Body of pancreas (tissue), 4 donors: ENCODE measurements at regions not wholly inside any gene's neighbourhood (a gene's known extent, or its start where the extent isn't known, plus 50 kb on each side); places are given as distances from the start of the nearest gene placed in this dataset.

Experiments
- ATAC-seq: fragments of 150-250 bp; one replicate; pipeline ENCODE4 v1.9.1; 2016
- DNase-seq, 4 donors: peaks; one replicate each; pipeline ENCODE4 v3.0.0-alpha.2; 2019
- H3K27ac ChIP-seq, 4 donors: fragments of 200-600 bp; sonication (generic); 1 replicate in 3 of 4; 2 replicates in 1 of 4; pipeline versions ENCODE4 v1.5.1 to v1.6.1; 2016 to 2019; ENCODE audit warnings: mild to moderate bottlenecking in 1 of 4, mixed read lengths in 1 of 4, moderate library complexity in 1 of 4
- H3K27me3 ChIP-seq, 2 donors: fragments of 200-600 bp; sonication (generic); one replicate each; pipeline ENCODE4 v1.6.0; 2016; ENCODE audit warnings: mild to moderate bottlenecking in 1 of 2
- H3K36me3 ChIP-seq, 2 donors: fragments of 200-600 bp; sonication (generic); replicated peaks in 1 of 2; 2 replicates each; pipeline ENCODE4 v1.5.1; 2016; ENCODE audit warnings: low read depth in 2 of 2; ENCODE audit not compliant: insufficient read depth in 1 of 2
- H3K4me1 ChIP-seq: fragments of 200-600 bp; sonication (generic); one replicate; pipeline ENCODE4 v1.6.0; 2016
- H3K4me3 ChIP-seq, 2 donors: fragments of 200-600 bp; sonication (generic); 1 replicate in 1 of 2; 2 replicates in 1 of 2; pipeline ENCODE4 v1.5.1; 2016 to 2019
- H3K9me3 ChIP-seq, 3 donors: fragments of 200-600 bp; sonication (generic); 1 replicate in 2 of 3; 2 replicates in 1 of 3; pipeline ENCODE4 v1.5.1; 2016
- POLR2A ChIP-seq, 3 donors: fragments of 450-650 bp; IDR thresholded peaks; one replicate each; pipeline ENCODE4 v1.6.1; 2016; ENCODE audit warnings: antibody characterized with exemption in 3 of 3, mild to moderate bottlenecking in 2 of 3
- WGBS, 2 donors: methylation state at CpG; one replicate each; pipeline ENCODE4 v1.1.5; 2017; 5-methylcytosine and 5-hydroxymethylcytosine counted together
- intact Hi-C: fragments of 100-400 bp; cut with DNase I; formaldehyde crosslinking; loops from one replicate; pipeline ENCODE4 v1.15.1; 2023
- TF ChIP-seq, protein P1 (sequence below), 7 experiments: fragments of 450-650 bp in 4 of 7; fragments of 200-600 bp in 3 of 7; sonication (generic) in 3 of 7; IDR thresholded peaks; one replicate each; pipeline ENCODE4 v1.5.1; 2016 to 2019; ENCODE audit warnings: antibody characterized with exemption in 7 of 7

DNA sequence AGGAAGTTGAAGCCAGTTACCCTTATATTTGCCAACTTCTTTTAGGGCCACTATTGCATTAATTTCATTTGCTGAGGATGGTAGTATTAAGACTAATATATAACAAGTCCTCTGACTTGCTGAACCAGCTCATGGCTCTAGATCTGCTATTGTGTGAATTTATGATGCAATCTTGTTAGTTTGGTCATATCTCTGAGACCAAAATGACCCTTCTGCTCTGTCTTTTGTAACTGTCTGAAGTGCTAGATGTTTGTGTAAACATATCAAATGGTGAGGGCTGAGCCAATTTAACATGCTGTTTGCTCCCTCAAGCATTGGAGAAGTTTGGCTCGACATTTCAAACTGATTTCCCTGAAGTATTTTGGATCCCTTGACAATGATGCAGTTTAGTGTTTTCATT lies 106.9 kb upstream of the PTGFR start:
- Histone ChIP-seq H3K4me3 (no peak overlapping the region), H3K4me1 (no peaks in the 10 kb centered on the region), H3K9me3 (no peaks in the 10 kb centered on the region), H3K36me3 (no peaks in the 10 kb centered on the region), H3K27ac (no peak overlapping the region), H3K27me3 (no peaks in the 10 kb centered on the region)
- DNase-seq: no peak
- TF ChIP-seq POLR2A (IDR thresholded peaks at IDR 0.05): no peak
- TF ChIP-seq, protein P1, sequence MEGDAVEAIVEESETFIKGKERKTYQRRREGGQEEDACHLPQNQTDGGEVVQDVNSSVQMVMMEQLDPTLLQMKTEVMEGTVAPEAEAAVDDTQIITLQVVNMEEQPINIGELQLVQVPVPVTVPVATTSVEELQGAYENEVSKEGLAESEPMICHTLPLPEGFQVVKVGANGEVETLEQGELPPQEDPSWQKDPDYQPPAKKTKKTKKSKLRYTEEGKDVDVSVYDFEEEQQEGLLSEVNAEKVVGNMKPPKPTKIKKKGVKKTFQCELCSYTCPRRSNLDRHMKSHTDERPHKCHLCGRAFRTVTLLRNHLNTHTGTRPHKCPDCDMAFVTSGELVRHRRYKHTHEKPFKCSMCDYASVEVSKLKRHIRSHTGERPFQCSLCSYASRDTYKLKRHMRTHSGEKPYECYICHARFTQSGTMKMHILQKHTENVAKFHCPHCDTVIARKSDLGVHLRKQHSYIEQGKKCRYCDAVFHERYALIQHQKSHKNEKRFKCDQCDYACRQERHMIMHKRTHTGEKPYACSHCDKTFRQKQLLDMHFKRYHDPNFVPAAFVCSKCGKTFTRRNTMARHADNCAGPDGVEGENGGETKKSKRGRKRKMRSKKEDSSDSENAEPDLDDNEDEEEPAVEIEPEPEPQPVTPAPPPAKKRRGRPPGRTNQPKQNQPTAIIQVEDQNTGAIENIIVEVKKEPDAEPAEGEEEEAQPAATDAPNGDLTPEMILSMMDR (IDR thresholded peaks at IDR 0.05): no peak
- 25 to 29% methylated on average over 1 of the region's 1 CpG for WGBS, 2 donors
- ATAC-seq: no peak
- intact Hi-C loops: no loop called here

DNA sequence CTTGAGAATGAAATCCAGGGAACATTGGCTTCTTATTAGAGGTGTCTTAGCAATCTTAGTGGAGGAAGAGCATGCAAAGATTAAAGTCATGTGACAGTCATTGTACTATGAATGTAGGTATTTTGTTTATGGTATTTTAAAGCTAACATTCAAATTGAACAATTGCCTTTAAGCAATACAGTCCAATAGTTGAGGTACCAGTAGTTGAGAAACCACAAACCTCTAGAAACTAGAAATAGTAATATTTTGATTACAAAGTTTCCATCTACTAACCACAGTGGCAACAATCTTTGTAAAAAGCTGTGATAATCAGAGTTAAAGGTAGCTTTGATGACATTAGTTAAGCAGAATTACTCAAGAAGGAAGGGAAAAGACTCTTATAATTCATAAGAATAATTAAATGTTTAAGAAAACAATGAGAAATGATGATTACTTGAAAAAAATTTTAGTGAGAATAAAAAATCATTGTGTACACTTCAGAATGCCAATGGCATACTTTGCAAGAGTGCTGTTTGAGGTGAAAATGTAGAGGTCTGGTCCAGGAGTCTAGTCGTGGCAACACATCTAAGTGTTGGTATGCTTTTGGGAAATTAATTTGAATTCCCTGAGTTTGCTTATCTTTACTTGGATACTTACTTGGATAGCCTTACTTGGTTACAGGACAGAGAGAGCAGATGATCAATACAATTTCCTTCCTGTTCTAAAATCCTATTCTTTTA lies 104.9 kb upstream of the PTGFR start:
- H3K4me3 ChIP-seq: no peak overlapping the region
- H3K27me3 ChIP-seq: no peaks in the 10 kb centered on the region
- H3K9me3 ChIP-seq: no peaks in the 10 kb centered on the region
- no peaks in the 10 kb centered on the region for H3K36me3 ChIP-seq
- no peak overlapping the region for H3K27ac ChIP-seq
- no peak for TF ChIP-seq POLR2A (IDR thresholded peaks at IDR 0.05)
- TF ChIP-seq, protein P1 (IDR thresholded peaks at IDR 0.05): no peak
- ATAC-seq: no peak
- intact Hi-C loops: no loop called here
- 44 to 50% methylated on average over 1 of the region's 1 CpG for WGBS, 2 donors
- DNase-seq: no peak
- no peaks in the 10 kb centered on the region for H3K4me1 ChIP-seq

DNA sequence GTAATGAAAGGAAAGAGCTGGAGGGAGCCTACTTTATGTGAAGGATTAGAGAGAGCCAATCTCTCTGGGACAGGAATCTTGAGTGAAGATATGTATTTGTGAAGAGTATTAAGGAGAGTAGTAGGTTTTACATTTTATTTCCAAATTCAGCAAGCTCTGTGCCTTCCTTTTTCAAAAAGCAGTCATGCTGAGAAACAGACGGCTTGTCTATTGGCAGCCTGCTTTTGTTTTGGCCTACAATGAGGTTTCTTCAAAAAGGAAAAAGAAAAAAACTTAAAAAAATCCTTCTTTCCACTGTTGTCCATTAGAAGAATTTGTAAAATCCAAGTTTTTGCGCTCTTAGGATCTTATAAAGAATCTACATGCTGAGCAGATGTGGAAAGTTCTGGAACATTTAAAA lies 103.6 kb upstream of the PTGFR start:
- Histone ChIP-seq H3K27ac (no peak overlapping the region), H3K36me3 (no peaks in the 10 kb centered on the region), H3K4me1 (no peaks in the 10 kb centered on the region), H3K4me3 (no peak overlapping the region), H3K27me3 (no peaks in the 10 kb centered on the region), H3K9me3 (no peaks in the 10 kb centered on the region)
- DNase-seq (no peak), ATAC-seq (no peak)
- TF ChIP-seq, protein P1 (IDR thresholded peaks at IDR 0.05): no peak
- TF ChIP-seq POLR2A (IDR thresholded peaks at IDR 0.05): no peak
- intact Hi-C loops: no loop called here
- 71 to 77% methylated on average over 2 of the region's 2 CpGs for WGBS, 2 donors

DNA sequence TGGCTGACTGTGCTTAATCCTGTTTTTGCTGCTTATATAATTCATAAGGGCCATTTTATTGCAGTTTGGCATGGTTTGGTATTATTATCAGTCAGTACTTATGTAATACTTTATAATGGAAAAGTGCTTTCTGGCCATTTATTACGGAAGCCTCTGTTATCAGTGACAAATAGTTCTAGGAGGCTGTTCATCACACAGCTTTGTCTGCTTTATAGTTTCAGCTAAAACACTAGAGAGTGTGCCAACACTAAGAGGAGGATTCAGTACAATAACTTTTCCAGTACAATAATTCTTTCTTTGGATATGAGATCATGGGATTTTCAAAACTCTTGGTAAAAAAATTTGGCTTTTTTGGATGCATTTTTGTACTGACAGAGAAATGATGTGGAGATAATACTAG lies 102.9 kb upstream of the PTGFR start:
- 14 to 27% methylated on average over 1 of the region's 1 CpG for WGBS, 2 donors
- TF ChIP-seq, protein P1 (IDR thresholded peaks at IDR 0.05): no peak
- no peak for TF ChIP-seq POLR2A (IDR thresholded peaks at IDR 0.05)
- intact Hi-C loops: no loop called here
- H3K36me3 ChIP-seq: no peaks in the 10 kb centered on the region
- no peaks in the 10 kb centered on the region for H3K4me1 ChIP-seq
- H3K27me3 ChIP-seq: no peaks in the 10 kb centered on the region
- H3K27ac ChIP-seq: no peak overlapping the region
- ATAC-seq (no peak), DNase-seq (no peak)
- no peaks in the 10 kb centered on the region for H3K9me3 ChIP-seq
- no peak overlapping the region for H3K4me3 ChIP-seq

DNA sequence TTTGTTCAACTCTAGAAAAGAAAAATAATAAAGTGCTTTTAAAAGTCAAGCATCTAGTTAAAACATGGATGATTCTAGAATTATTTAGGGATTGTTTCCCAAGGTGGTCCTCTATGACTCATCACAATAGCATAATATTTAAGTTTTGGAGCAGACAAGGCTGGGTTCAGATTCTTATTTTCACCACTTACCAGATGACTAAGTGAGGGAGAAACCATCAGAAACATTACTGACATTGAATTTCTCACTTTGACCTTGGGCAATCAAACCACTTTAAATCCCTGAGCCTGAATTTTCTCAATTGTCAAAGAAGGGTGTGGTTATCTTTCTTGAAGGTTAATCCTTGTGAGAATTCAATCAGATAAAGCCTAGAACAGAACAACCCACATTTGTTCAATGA lies 102.5 kb upstream of the PTGFR start:
- Histone ChIP-seq H3K36me3 (no peaks in the 10 kb centered on the region), H3K4me3 (no peak overlapping the region), H3K9me3 (no peaks in the 10 kb centered on the region), H3K27ac (no peak overlapping the region), H3K27me3 (no peaks in the 10 kb centered on the region), H3K4me1 (no peaks in the 10 kb centered on the region)
- DNase-seq (no peak), ATAC-seq (no peak)
- TF ChIP-seq, protein P1 (IDR thresholded peaks at IDR 0.05): no peak
- TF ChIP-seq POLR2A (IDR thresholded peaks at IDR 0.05): no peak
- intact Hi-C loops: no loop called here
